Right ventricle myocardium inferior (tissue), 1 donor: ENCODE measurements at regions not wholly inside any gene's neighbourhood (a gene's known extent, or its start where the extent isn't known, plus 50 kb on each side); places are given as distances from the start of the nearest gene placed in this dataset.
"Not testable (repeated sequence)": the region's sequence is repeated elsewhere in the genome, so short reads cannot be mapped to it uniquely, and the experiment has no call there.

ENCODE experiments used
- ATAC-seq: fragments of 200-7000 bp; cut with Tn5 transposase; one replicate; pipeline ENCODE4 v1.9.1; 2020; ENCODE audit warnings: mild to moderate bottlenecking, moderate library complexity
- DNase-seq: peaks from one replicate; pipeline ENCODE4 v3.0.0; 2021; ENCODE audit errors: missing footprints
- intact Hi-C: fragments of 100-400 bp; cut with DNase I; formaldehyde crosslinking; loops from one replicate; pipeline ENCODE4 v1.11.0; 2022
- donor health status: DM: no; HTN: yes; CAD: no; lungs with severe emphysema.

GRCh38 chr4:77481856-77482255 lies 123.8 kb upstream of the CXCL13 start:
- ATAC-seq: no peak
- intact Hi-C loops: no loop called here
- DNase-seq: no peak

DNA sequence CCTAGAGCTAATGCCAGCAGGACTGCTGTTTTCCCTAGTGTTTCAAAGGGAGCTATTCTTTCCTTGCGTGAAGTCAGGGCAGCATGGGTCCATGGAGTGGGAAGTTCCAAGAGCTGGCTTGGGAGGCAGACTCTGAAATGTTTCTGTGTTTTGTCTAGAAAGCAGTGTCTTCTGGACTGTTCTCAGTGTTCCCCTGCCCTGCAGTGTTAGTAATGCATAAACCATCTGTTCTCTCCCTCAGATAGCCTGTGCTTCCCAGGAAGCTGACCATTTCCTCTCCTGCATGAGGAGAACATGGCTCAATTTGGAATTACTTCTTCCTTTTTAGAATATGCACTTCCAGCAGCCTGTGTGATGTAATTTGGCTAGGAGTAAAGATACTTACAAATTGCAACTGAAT lies 116.7 kb upstream of the CXCL13 start:
- no peak for DNase-seq
- intact Hi-C loops: no loop called here
- ATAC-seq: peak; percentile 42

DNA sequence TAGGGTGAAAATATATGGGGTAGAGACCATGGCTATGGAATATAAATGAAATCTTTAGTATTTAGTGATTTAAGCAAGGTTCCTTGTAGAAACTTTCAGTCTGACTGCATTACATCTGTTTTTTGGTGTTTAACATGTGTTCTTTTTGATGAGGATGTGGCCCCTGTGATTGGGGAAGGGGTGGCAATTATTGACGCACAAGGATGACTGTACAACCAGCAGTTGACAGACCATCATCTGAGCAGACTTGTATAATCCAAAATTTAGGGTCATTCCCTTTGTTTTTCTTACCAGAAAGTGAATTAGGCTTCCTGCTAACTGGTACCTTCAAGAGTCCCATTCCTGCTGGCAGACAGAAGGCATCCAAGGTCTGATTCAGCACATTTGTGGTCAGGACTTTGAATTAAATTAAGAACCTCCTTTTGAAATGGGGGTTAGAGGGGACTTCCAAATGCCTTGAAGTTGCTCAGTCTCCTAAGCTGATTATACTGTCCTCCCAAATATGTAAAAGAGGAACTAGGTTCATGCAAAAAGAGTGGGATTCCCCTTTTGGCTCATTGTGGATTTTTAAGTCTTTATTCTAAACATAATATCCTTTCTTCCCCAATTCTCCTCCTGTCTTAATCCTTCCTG lies 112.4 kb upstream of the CXCL13 start:
- DNase-seq: no peak
- no peak for ATAC-seq
- intact Hi-C loops: no loop called here

DNA sequence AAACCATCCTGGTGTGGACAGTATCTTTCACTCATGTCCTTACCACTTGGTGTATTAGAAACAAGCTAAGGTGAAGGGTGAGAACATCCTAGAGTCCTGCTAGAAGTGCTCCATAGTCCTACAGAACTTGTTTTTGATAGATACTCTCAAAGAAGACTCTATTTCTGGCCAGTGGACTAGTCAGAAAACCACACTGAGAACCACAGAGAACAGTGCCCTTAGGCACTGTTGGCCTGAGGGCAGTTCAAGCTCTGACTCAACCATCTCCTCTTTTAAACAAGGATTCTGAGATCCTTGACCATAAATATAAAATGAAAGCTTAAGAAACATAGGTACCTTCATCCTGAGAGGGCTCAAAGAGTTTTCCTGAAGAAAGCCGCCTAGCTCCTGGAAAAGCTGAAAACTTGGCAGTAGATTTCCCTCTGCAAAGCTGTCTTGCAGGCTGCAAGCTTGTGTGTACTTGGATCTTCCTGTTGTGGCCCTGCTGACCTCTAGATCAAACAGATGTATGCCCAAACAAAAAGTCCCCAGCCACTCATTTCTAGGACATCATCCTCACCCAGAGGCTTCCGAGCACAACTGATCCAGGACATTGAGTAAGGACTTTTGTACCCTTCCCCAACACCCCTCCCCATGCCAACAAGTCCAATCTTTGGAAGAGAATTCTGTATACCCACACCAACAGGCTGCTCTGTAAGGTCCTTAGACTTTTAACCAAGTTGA lies 111.6 kb upstream of the CXCL13 start:
- DNase-seq (no peak), ATAC-seq (no peak)
- intact Hi-C loops: no loop called here

DNA sequence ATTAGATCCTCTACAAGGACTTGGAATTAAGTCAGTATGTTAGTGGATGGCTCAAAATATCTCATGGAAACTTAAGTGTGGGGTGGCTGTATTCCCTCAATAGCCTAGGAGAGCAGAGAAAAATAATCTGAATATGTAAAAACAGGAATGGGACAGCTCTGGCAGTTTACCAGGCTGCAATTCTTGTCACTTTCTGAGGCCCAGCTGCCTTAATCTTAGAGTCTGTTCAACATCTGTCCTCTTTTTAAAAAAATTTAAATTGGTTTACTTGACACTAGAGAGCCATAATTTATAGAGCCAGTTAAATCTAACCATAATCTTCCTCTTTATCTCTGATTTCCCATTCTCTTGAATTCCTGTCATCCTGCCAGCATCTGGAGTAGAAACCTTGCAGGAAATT lies 109.2 kb upstream of the CXCL13 start:
- no peak for ATAC-seq
- DNase-seq: no peak
- intact Hi-C loops: no loop called here

DNA sequence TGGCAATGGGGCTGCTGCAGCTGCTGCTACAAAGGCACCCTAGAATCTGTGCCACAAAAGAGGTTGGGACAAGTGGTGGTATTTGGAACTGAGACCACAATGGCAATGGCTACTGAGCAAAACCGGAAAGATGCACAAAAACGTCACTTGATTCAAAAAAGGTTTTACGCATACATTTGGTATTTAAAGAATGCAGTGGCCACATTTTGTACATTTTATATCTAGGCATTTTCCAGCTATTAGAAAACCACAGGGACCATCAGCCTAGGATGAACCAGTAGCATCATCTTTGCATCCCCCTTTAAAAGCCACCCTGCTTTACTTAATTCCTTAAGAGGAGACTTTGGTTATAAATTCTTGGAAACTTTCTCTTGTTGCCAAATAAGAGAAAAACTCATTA lies 104.8 kb upstream of the CXCL13 start:
- ATAC-seq (no peak), DNase-seq (no peak)
- intact Hi-C loops: no loop called here

DNA sequence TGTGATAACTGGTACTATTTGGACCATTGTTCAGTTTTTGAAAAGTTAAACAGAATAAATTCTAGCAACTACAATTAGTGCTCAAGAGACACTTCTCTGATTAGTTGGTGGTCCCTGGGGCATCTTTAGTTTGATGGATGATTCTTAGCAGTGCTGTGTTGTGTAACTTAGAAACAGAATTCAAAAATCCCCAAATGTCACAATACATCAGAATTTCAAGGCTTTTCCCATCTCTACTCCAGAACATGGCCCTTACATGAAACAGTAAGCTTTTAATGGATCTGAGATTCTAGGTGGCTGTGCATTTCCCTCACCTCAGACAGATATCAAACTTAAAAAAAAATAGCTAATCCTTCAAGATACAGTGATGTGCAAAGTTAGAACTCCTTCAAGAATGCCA lies 104.4 kb upstream of the CXCL13 start:
- intact Hi-C loops: no loop called here
- ATAC-seq (no peak), DNase-seq (no peak)

DNA sequence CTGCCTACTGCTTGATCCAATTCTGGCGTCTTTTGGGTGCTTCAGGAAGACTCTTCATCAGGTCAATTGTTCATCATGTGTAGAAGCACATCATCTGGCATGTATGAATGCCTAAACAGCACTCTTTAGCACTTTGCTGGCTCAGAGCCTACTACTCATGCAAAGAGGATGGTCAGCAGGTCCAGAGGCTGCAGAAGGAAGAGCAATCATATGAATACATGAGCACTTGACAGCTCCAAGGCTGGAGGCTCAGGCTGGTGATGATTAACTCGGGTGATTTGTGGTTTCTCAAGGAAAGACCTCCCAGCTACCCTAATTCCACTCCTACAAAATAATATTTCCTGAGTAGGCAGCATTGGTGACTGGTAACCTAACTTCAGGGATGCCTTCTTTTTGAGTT lies 103.8 kb upstream of the CXCL13 start:
- ATAC-seq (no peak), DNase-seq (no peak)
- intact Hi-C loops: no loop called here

DNA sequence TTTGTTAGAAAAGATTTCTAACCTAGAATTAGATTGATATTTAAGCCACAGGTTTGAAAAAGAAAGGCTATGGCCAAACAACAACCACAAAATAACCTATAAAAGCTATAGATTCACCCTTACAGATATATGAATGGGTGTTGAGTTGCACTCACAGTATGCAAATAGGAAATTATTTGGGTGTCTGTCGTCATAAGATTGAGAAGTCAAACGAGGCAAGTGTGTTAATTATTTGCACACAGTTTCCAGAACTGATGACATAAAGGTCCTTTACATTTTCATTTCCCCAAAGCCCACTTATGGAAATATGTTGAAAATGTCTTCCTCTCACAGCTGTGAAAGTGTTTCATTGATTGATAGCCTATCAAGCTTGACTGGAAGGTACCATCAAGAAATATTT lies 101.2 kb upstream of the CXCL13 start:
- no peak for ATAC-seq
- intact Hi-C loops: no loop called here
- no peak for DNase-seq

- ATAC-seq (no peak), DNase-seq (no peak)
Observed at GRCh38 chr4:77505275-77505957, 100.2 kb upstream of the CXCL13 start.

DNA sequence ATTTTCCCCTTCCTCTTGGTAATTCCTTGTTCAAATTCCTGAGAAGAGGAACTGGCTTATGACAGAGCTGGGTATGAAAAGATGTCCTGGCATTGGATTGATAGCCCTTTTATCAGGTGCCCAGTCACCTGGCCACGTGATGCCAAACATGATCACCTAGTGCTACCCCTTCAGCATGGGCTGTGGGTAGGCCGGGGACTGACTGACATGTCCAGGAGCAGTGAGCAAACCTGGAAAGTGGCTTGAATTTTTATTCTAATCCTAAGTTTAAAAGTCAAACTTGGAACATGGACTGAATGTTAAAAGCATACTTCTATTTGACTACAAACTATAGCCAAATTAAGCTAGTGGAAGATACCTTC lies 99.7 kb upstream of the CXCL13 start:
- intact Hi-C loops: no loop called here
- no peak for ATAC-seq
- DNase-seq: no peak

More at GRCh38 chr4:77505275-77505957, 100.2 kb upstream of the CXCL13 start:
- intact Hi-C loops: no loop called here

DNA sequence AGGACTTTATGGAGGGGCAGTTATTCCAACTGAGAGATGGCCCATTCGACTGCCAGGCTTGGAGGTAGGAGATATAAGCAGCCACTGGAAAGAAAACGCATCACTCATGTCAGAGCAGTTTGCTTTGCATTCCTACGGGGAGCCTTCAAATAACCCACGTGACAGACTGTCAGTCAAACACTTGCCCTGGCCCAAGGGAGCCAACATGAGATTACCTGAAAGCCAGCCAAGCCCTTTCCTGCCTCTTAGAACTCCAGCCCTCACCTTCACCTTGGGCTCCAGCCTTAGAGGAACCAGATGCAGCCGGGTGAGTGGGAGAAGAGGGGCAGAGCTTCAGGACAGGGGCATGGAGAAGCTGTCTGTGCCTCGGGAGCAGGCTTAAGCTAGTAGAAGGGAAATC lies 95.3 kb upstream of the CXCL13 start:
- no peak for ATAC-seq
- intact Hi-C loops: no loop called here

DNA sequence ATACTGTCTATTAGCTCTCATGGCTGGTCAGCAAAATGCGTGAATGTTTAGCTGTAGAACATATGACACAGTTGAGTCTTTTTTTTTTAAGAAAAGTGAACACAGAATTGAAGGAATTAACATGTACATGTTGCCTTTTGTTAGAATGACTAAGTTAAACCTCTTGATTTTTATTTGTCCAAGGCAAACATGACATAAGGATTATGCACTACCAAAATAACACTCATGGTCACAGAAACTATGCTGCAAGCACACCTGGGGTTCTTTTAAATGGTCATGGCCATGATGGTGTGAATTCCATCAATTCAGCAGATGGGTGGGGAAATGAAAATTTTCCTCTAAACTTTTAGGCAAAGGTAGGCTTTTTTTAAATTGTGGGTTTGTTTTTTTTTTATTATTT lies 80.1 kb upstream of the CXCL13 start:
- no peak for ATAC-seq
- intact Hi-C loops: no loop called here
- DNase-seq: no peak

More for the DNA sequence above, 95.3 kb upstream of the CXCL13 start:
- no peak for DNase-seq

GRCh38 chr4:77527900-77528299 lies 77.7 kb upstream of the CXCL13 start:
- DNase-seq, intact Hi-C loops, ATAC-seq: not testable (repeated sequence)

- intact Hi-C loops: no loop called here
Observed at GRCh38 chr4:77538144-77538543, 67.5 kb upstream of the CXCL13 start.

GRCh38 chr4:77538574-77539157 lies 67.0 kb upstream of the CXCL13 start:
- intact Hi-C loops: no loop called here
- DNase-seq (no peak), ATAC-seq (no peak)

More at GRCh38 chr4:77538144-77538543, 67.5 kb upstream of the CXCL13 start:
- no peak for ATAC-seq
- no peak for DNase-seq
